ENCODE measurements at regions not wholly inside any gene's neighbourhood (a gene's known extent, or its start where the extent isn't known, plus 50 kb on each side); places are given as distances from the start of the nearest gene placed in this dataset.

DNA sequence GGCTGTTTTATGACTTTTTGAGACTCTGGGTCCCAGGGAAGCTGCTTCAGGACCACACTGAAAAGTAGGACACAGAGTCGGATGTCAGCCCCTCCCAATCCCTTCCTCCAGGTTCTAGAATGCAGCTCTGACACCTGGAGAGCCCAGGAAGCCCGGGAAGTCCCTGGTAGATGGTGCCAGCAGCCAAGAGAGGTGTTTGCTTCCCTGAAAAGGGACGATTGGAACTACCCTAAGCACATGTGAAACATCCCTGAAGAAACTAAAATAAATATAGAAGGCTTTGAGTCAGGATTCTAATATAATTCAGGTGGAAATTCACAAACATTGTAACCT lies 163.2 kb upstream of the CYRIA start:
- Histone ChIP-seq H3K27me3 (ENCODE audit: low read length) (no peaks in the 10 kb centered on the region), H3K4me1 (ENCODE audit: low read length) (no peaks in the 10 kb centered on the region), H3K4me2 (ENCODE audit: low read depth, low read length, poor library complexity, severe bottlenecking) (no peak overlapping the region), H3K9me2 (replicated peaks; ENCODE audit: insufficient read depth, low read length) (no peaks in the 10 kb centered on the region), H3K27ac (ENCODE audit: low read length) (no peak overlapping the region), H3K9me3 (ENCODE audit: low read length) (no peaks in the 10 kb centered on the region), H3K9ac (ENCODE audit: low read length) (no peak overlapping the region), H3K79me2 (ENCODE audit: low read length) (no peaks in the 10 kb centered on the region), H2AFZ (ENCODE audit: low read length) (no peak overlapping the region), H4K20me1 (ENCODE audit: insufficient read depth, low read depth, low read length) (no peaks in the 10 kb centered on the region), H3K4me3 (ENCODE audit: low read length) (no peak overlapping the region), H3K36me3 (ENCODE audit: insufficient read depth, low read length) (no peaks in the 10 kb centered on the region)
- DNase-seq = no peak

GRCh38 chr2:16828044-16828827 lies 162.6 kb upstream of the CYRIA start:
- H3K4me3 ChIP-seq (ENCODE audit: low read length) = no peak overlapping the region
- H3K9me2 ChIP-seq (replicated peaks; ENCODE audit: insufficient read depth, low read length) = no peaks in the 10 kb centered on the region
- no peaks in the 10 kb centered on the region for H3K79me2 ChIP-seq (ENCODE audit: low read length)
- no peaks in the 10 kb centered on the region for H3K9me3 ChIP-seq (ENCODE audit: low read length)
- no peaks in the 10 kb centered on the region for H3K27me3 ChIP-seq (ENCODE audit: low read length)
- H2AFZ ChIP-seq (ENCODE audit: low read length) = no peak overlapping the region
- H3K27ac ChIP-seq (ENCODE audit: low read length) = no peak overlapping the region
- no peak overlapping the region for H3K4me2 ChIP-seq (ENCODE audit: low read depth, low read length, poor library complexity, severe bottlenecking)
- no peaks in the 10 kb centered on the region for H4K20me1 ChIP-seq (ENCODE audit: insufficient read depth, low read depth, low read length)
- H3K9ac ChIP-seq (ENCODE audit: low read length) = no peak overlapping the region
- DNase-seq = no peak
- H3K36me3 ChIP-seq (ENCODE audit: insufficient read depth, low read length) = no peaks in the 10 kb centered on the region
- H3K4me1 ChIP-seq (ENCODE audit: low read length) = no peaks in the 10 kb centered on the region

- DNase-seq = no peak
- no peak overlapping the region for H3K27ac ChIP-seq (ENCODE audit: low read length)
- no peaks in the 10 kb centered on the region for H3K9me2 ChIP-seq (replicated peaks; ENCODE audit: insufficient read depth, low read length)
- H3K4me3 ChIP-seq (ENCODE audit: low read length) = no peak overlapping the region
- H3K9ac ChIP-seq (ENCODE audit: low read length) = no peak overlapping the region
- no peak overlapping the region for H3K4me2 ChIP-seq (ENCODE audit: low read depth, low read length, poor library complexity, severe bottlenecking)
- no peaks in the 10 kb centered on the region for H3K4me1 ChIP-seq (ENCODE audit: low read length)
- H3K27me3 ChIP-seq (ENCODE audit: low read length) = no peaks in the 10 kb centered on the region
- no peaks in the 10 kb centered on the region for H3K79me2 ChIP-seq (ENCODE audit: low read length)
- no peak overlapping the region for H2AFZ ChIP-seq (ENCODE audit: low read length)
- H3K36me3 ChIP-seq (ENCODE audit: insufficient read depth, low read length) = no peaks in the 10 kb centered on the region
- no peaks in the 10 kb centered on the region for H4K20me1 ChIP-seq (ENCODE audit: insufficient read depth, low read depth, low read length)
- H3K9me3 ChIP-seq (ENCODE audit: low read length) = no peaks in the 10 kb centered on the region
Measured at GRCh38 chr2:16824472-16824871, 158.8 kb upstream of the CYRIA start.

- Histone ChIP-seq H3K36me3 (ENCODE audit: insufficient read depth, low read length) (no peaks in the 10 kb centered on the region), H2AFZ (ENCODE audit: low read length) (no peak overlapping the region), H3K9me2 (replicated peaks; ENCODE audit: insufficient read depth, low read length) (no peaks in the 10 kb centered on the region), H3K79me2 (ENCODE audit: low read length) (no peaks in the 10 kb centered on the region), H3K27me3 (ENCODE audit: low read length) (no peaks in the 10 kb centered on the region), H3K4me3 (ENCODE audit: low read length) (no peak overlapping the region), H4K20me1 (ENCODE audit: insufficient read depth, low read depth, low read length) (no peaks in the 10 kb centered on the region), H3K9me3 (ENCODE audit: low read length) (no peaks in the 10 kb centered on the region), H3K9ac (ENCODE audit: low read length) (no peak overlapping the region), H3K4me1 (ENCODE audit: low read length) (no peaks in the 10 kb centered on the region), H3K4me2 (ENCODE audit: low read depth, low read length, poor library complexity, severe bottlenecking) (no peak overlapping the region), H3K27ac (ENCODE audit: low read length) (no peak overlapping the region)
- DNase-seq = no peak
Measured at GRCh38 chr2:16821692-16822091, 156.1 kb upstream of the CYRIA start.

DNA sequence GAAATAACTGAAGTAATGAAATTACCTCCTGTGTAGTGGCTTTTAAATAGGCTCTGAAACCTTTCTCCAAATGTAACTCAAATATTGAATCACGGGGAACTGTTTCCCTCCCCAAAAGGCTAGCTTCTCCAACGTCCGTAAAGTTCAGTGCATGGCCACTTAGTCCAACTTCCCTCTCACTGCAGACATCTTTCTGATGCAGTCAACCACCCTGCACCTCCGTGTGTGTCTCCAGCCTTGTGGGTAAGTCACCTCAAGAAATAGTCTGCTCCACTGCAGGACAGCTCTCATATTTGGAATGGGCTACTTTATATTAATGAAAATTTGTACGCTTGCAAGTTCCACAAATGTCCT lies 152.5 kb upstream of the CYRIA start:
- Histone ChIP-seq H3K27me3 (ENCODE audit: low read length) (no peaks in the 10 kb centered on the region), H3K79me2 (ENCODE audit: low read length) (no peaks in the 10 kb centered on the region), H2AFZ (ENCODE audit: low read length) (no peak overlapping the region), H3K4me3 (ENCODE audit: low read length) (no peak overlapping the region), H3K27ac (ENCODE audit: low read length) (no peak overlapping the region), H3K4me2 (ENCODE audit: low read depth, low read length, poor library complexity, severe bottlenecking) (no peak overlapping the region), H3K9ac (ENCODE audit: low read length) (no peak overlapping the region), H3K36me3 (ENCODE audit: insufficient read depth, low read length) (no peaks in the 10 kb centered on the region), H3K9me2 (replicated peaks; ENCODE audit: insufficient read depth, low read length) (no peaks in the 10 kb centered on the region), H3K4me1 (ENCODE audit: low read length) (no peaks in the 10 kb centered on the region), H3K9me3 (ENCODE audit: low read length) (no peaks in the 10 kb centered on the region), H4K20me1 (ENCODE audit: insufficient read depth, low read depth, low read length) (no peaks in the 10 kb centered on the region)
- DNase-seq = no peak

GRCh38 chr2:16817305-16818202 lies 151.9 kb upstream of the CYRIA start:
- no peaks in the 10 kb centered on the region for H3K79me2 ChIP-seq (ENCODE audit: low read length)
- H3K4me1 ChIP-seq (ENCODE audit: low read length) = no peaks in the 10 kb centered on the region
- no peaks in the 10 kb centered on the region for H3K27me3 ChIP-seq (ENCODE audit: low read length)
- H3K4me2 ChIP-seq (ENCODE audit: low read depth, low read length, poor library complexity, severe bottlenecking) = no peak overlapping the region
- H2AFZ ChIP-seq (ENCODE audit: low read length) = no peak overlapping the region
- no peak overlapping the region for H3K4me3 ChIP-seq (ENCODE audit: low read length)
- H4K20me1 ChIP-seq (ENCODE audit: insufficient read depth, low read depth, low read length) = no peaks in the 10 kb centered on the region
- H3K9me3 ChIP-seq (ENCODE audit: low read length) = no peaks in the 10 kb centered on the region
- no peak overlapping the region for H3K9ac ChIP-seq (ENCODE audit: low read length)
- no peak overlapping the region for H3K27ac ChIP-seq (ENCODE audit: low read length)
- no peaks in the 10 kb centered on the region for H3K36me3 ChIP-seq (ENCODE audit: insufficient read depth, low read length)
- no peak for DNase-seq
- H3K9me2 ChIP-seq (replicated peaks; ENCODE audit: insufficient read depth, low read length) = no peaks in the 10 kb centered on the region

GRCh38 chr2:16816522-16816921 lies 150.9 kb upstream of the CYRIA start:
- Histone ChIP-seq H4K20me1 (ENCODE audit: insufficient read depth, low read depth, low read length) (no peaks in the 10 kb centered on the region), H3K9me2 (replicated peaks; ENCODE audit: insufficient read depth, low read length) (no peaks in the 10 kb centered on the region), H3K4me2 (ENCODE audit: low read depth, low read length, poor library complexity, severe bottlenecking) (no peak overlapping the region), H3K9me3 (ENCODE audit: low read length) (no peaks in the 10 kb centered on the region), H3K9ac (ENCODE audit: low read length) (no peak overlapping the region), H2AFZ (ENCODE audit: low read length) (no peak overlapping the region), H3K4me3 (ENCODE audit: low read length) (no peak overlapping the region), H3K27ac (ENCODE audit: low read length) (no peak overlapping the region), H3K4me1 (ENCODE audit: low read length) (no peaks in the 10 kb centered on the region), H3K79me2 (ENCODE audit: low read length) (no peaks in the 10 kb centered on the region), H3K27me3 (ENCODE audit: low read length) (no peaks in the 10 kb centered on the region), H3K36me3 (ENCODE audit: insufficient read depth, low read length) (no peaks in the 10 kb centered on the region)
- DNase-seq = no peak

- Histone ChIP-seq H4K20me1 (ENCODE audit: insufficient read depth, low read depth, low read length) (no peaks in the 10 kb centered on the region), H2AFZ (ENCODE audit: low read length) (no peak overlapping the region), H3K9ac (ENCODE audit: low read length) (no peak overlapping the region), H3K4me3 (ENCODE audit: low read length) (no peak overlapping the region), H3K27ac (ENCODE audit: low read length) (no peak overlapping the region), H3K4me1 (ENCODE audit: low read length) (no peaks in the 10 kb centered on the region), H3K9me2 (replicated peaks; ENCODE audit: insufficient read depth, low read length) (no peaks in the 10 kb centered on the region), H3K9me3 (ENCODE audit: low read length) (no peaks in the 10 kb centered on the region), H3K36me3 (ENCODE audit: insufficient read depth, low read length) (no peaks in the 10 kb centered on the region), H3K27me3 (ENCODE audit: low read length) (no peaks in the 10 kb centered on the region), H3K79me2 (ENCODE audit: low read length) (no peaks in the 10 kb centered on the region), H3K4me2 (ENCODE audit: low read depth, low read length, poor library complexity, severe bottlenecking) (no peak overlapping the region)
- no peak for DNase-seq
Measured at GRCh38 chr2:16816016-16816415, 150.4 kb upstream of the CYRIA start.
